HFFc6 (cell line): ENCODE measurements at regions not wholly inside any gene's neighbourhood (a gene's known extent, or its start where the extent isn't known, plus 50 kb on each side); places are given as distances from the start of the nearest gene placed in this dataset.

ENCODE experiments used
- DNase-seq: peaks from one replicate; pipeline ENCODE4 v3.0.0-alpha.2; 2018
- H3K27ac Mint-ChIP-seq: 2 replicates; pipeline ENCODE4 v1.8.0; 2020; ENCODE audit warnings: mild to moderate bottlenecking, mixed read lengths
- H3K27me3 Mint-ChIP-seq: 2 replicates; pipeline ENCODE4 v1.8.0; 2021; ENCODE audit warnings: mild to moderate bottlenecking, moderate library complexity, mixed read lengths; ENCODE audit not compliant: insufficient read depth
- H3K36me3 Mint-ChIP-seq: 2 replicates; pipeline ENCODE4 v1.8.0; 2021; ENCODE audit warnings: low read depth, mixed read lengths
- H3K4me1 Mint-ChIP-seq: 2 replicates; pipeline ENCODE4 v1.8.0; 2020; ENCODE audit warnings: low read depth, mixed read lengths
- H3K4me3 Mint-ChIP-seq: 2 replicates; pipeline ENCODE4 v1.8.0; 2020; ENCODE audit warnings: mild to moderate bottlenecking, moderate library complexity, mixed read lengths
- H3K9me3 Mint-ChIP-seq: 2 replicates; pipeline ENCODE4 v1.8.0; 2020; ENCODE audit warnings: mild to moderate bottlenecking, mixed read lengths
- CTCF ChIP-seq: fragments of 200-600 bp; sonication (generic); IDR thresholded peaks from 2 replicates; pipeline ENCODE4 v1.5.0; 2021; ENCODE audit warnings: antibody characterized with exemption, mild to moderate bottlenecking

- Mint-ChIP-seq H3K36me3 (no peaks in the 10 kb centered on the region), H3K27me3 (no peaks in the 10 kb centered on the region), H3K4me3 (no peak overlapping the region), H3K27ac (no peak overlapping the region), H3K4me1 (no peaks in the 10 kb centered on the region), H3K9me3 (peaks cover 21% of the 10 kb centered on the region)
- TF ChIP-seq CTCF: no peak
- no peak for DNase-seq
These were observed 671.3 kb upstream of the ARGLU1 start for GRCh38 chr13:107239213-107239612.

GRCh38 chr13:107238262-107238981, 670.5 kb upstream of the ARGLU1 start:
- Mint-ChIP-seq H3K9me3 (peaks cover 21% of the 10 kb centered on the region), H3K4me3 (no peak overlapping the region), H3K36me3 (no peaks in the 10 kb centered on the region), H3K4me1 (no peaks in the 10 kb centered on the region), H3K27me3 (no peaks in the 10 kb centered on the region), H3K27ac (no peak overlapping the region)
- no peak for DNase-seq
- TF ChIP-seq CTCF: no peak

- peaks cover 13% of the 10 kb centered on the region for H3K9me3 Mint-ChIP-seq
- H3K4me3 Mint-ChIP-seq: no peak overlapping the region
- H3K36me3 Mint-ChIP-seq: no peaks in the 10 kb centered on the region
- no peak overlapping the region for H3K27ac Mint-ChIP-seq
- no peak for DNase-seq
- H3K4me1 Mint-ChIP-seq: no peaks in the 10 kb centered on the region
- TF ChIP-seq CTCF: no peak
- H3K27me3 Mint-ChIP-seq: no peaks in the 10 kb centered on the region
These were observed 666.6 kb upstream of the ARGLU1 start for GRCh38 chr13:107234319-107235073.

GRCh38 chr13:107233541-107233940, 665.6 kb upstream of the ARGLU1 start:
- TF ChIP-seq CTCF: no peak
- no peaks in the 10 kb centered on the region for H3K36me3 Mint-ChIP-seq
- no peak overlapping the region for H3K27ac Mint-ChIP-seq
- no peaks in the 10 kb centered on the region for H3K4me1 Mint-ChIP-seq
- no peaks in the 10 kb centered on the region for H3K27me3 Mint-ChIP-seq
- no peak overlapping the region for H3K4me3 Mint-ChIP-seq
- no peak for DNase-seq
- peaks cover 5% of the 10 kb centered on the region for H3K9me3 Mint-ChIP-seq

GRCh38 chr13:107231944-107232343, 664.0 kb upstream of the ARGLU1 start:
- Mint-ChIP-seq H3K36me3 (no peaks in the 10 kb centered on the region), H3K9me3 (peaks cover 8% of the 10 kb centered on the region), H3K27ac (no peak overlapping the region), H3K4me3 (no peak overlapping the region), H3K27me3 (no peaks in the 10 kb centered on the region), H3K4me1 (no peaks in the 10 kb centered on the region)
- DNase-seq: no peak
- TF ChIP-seq CTCF: no peak
